ENCODE measurements at regions not wholly inside any gene's neighbourhood (a gene's known extent, or its start where the extent isn't known, plus 50 kb on each side); places are given as distances from the start of the nearest gene placed in this dataset.

DNA sequence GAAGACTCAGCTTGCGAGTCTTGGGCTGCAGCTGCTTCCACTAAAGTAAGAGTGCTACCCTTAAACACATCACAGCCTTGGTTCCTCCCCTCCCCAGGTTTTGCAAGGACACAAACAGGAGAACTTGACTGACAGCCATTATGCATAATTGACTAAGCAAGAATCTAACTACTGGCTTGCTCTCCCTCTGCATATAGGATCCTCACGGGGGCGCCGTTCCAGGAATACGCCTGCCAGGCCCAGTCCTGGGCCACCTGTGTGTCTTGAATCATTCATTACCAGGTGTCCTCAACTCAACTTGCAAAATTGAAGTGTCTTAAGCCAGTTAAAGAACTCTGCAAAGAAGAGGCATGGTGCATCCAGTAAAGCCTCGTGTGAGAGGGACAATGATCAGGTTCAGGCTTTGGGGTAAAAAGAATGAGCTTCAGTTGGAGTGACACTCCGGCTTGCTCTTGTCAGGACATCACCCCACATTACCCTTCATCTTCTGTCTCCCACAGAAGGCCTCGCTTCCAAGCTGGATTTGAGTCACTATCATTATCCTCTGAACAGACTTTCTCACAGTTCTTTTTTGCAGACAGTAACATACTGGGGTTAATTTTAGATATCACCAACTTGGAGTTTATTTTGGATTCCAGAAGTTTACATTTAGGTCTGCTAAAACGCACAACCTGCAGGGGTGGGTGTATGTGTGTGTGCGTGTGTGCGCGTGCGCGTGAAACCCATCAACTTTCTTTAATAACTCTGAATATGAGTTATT, 273.5 kb upstream of the HS3ST1 start:
- Mint-ChIP-seq H3K4me3 (no peak overlapping the region), H3K4me1 (ENCODE audit: low read depth in 2 of 2) (no peaks in the 10 kb centered on the region), H3K9me3 (no peaks in the 10 kb centered on the region), H3K36me3 (ENCODE audit: insufficient read depth) (no peaks in the 10 kb centered on the region), H3K27ac (no peak overlapping the region), H3K27me3 (no peaks in the 10 kb centered on the region)
- DNase-seq (no peak), ATAC-seq (replicated peaks) (no peak)

DNA sequence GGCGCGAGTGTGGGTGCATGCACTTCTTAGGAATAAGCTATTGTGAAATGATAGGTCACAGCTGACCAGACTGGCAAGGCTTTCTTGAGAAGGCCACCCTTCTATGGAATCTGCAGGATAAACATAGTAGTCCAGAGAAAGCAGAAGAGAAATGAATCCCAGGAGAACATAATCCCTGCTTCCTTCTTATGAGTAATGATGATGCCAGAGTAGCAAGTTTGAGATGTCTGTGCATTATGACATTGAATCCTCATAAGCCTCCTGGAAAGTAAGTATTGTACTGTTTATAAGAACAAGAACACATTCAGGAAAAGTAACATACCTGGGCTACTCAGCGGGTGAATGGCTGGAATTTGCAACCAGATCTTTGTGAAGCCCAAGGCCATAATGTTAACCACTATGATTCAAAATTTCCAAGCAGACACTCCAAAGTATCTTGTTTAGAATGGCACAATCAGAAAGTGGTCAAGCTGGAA, 272.1 kb upstream of the HS3ST1 start:
- DNase-seq (no peak), ATAC-seq (replicated peaks) (no peak)
- Mint-ChIP-seq H3K4me1 (ENCODE audit: low read depth in 2 of 2) (no peaks in the 10 kb centered on the region), H3K27ac (no peak overlapping the region), H3K27me3 (no peaks in the 10 kb centered on the region), H3K9me3 (no peaks in the 10 kb centered on the region), H3K4me3 (no peak overlapping the region), H3K36me3 (ENCODE audit: insufficient read depth) (no peaks in the 10 kb centered on the region)

DNA sequence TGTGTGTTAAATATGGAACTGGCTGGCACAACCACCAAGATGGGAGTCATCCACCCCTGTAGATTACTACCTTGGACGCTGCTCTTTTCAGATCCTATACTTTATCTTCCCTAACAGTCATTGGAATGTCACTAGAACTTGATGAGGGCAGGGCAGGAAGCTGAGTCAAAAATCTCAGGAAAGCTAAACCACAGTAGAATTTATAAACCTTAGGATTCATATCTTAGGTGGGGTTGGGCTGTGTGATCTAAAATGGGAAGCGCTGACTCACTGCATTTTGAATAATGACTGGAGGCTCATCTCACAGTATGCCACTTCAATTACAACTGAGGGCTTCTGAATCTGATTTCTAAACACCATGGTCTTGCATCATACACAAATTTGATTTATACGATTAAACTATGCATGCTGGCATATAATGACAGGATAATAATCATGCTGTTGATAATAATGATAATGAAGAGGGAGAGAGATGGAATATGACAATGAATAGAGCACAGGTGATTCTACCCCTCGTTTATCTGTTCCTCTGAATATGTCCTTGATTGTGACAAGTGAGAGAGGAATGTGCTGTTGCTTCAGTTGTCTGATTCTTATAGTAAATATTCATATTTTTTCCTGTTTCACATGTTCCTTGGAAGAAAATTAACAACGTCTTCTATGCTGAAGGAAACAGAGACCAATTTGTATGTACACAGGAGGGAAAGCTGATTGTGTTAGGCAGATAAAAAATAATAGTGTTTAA, 270.3 kb upstream of the HS3ST1 start:
- Mint-ChIP-seq H3K9me3 (peaks cover 0 to 1% of the 10 kb centered on the region in 2 donors), H3K4me1 (ENCODE audit: low read depth in 2 of 2) (no peaks in the 10 kb centered on the region), H3K27ac (no peak overlapping the region), H3K4me3 (no peak overlapping the region), H3K27me3 (no peaks in the 10 kb centered on the region), H3K36me3 (ENCODE audit: insufficient read depth) (no peaks in the 10 kb centered on the region)
- no peak for ATAC-seq (replicated peaks)
- no peak for DNase-seq

DNA sequence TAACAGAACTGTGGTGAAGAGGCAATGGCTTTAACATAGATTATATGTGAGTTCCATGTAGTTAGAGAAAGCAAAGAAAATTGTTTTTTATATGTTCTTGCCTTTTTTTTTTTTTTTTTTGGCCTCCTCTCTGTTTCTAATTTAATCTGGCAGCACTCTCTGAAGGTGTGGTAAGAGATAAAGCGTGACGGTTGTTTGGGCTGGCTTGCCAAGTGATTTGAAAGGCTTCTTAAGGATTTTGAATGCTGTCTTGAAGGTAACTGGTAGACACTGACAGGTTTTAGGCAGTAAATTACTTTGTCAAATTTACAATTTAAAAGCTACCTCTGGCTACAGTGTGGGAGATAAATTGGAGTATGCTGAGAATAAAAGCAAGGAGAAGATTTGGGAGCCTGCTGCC, 269.3 kb upstream of the HS3ST1 start:
- Mint-ChIP-seq H3K4me3 (no peak overlapping the region), H3K27ac (no peak overlapping the region), H3K9me3 (peaks cover 0 to 10% of the 10 kb centered on the region in 2 donors), H3K36me3 (ENCODE audit: insufficient read depth) (no peaks in the 10 kb centered on the region), H3K4me1 (ENCODE audit: low read depth in 2 of 2) (no peaks in the 10 kb centered on the region), H3K27me3 (no peaks in the 10 kb centered on the region)
- ATAC-seq (replicated peaks) = no peak
- DNase-seq = no peak

DNA sequence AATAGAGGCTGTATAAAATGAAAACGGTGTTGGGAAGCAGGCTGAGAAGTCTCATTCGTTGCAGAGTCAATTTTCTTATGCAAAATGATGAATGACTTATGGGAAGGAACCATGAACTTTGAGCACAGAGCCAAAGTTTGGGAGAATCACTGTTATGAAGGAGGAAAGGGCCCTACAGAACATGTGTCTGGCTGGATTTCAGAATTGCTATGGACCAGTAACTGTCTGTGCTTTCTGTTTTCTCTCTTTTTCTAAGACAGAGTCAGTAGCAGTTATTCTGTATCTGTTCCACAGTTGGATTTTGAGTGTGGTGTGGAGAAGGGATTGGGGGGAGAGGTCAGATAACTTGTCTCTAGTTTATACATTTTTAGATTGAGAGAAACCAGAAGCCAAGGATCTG, 265.0 kb upstream of the HS3ST1 start:
- ATAC-seq (replicated peaks) (no peak), DNase-seq (no peak)
- no peaks in the 10 kb centered on the region for H3K4me1 Mint-ChIP-seq (ENCODE audit: low read depth in 2 of 2)
- H3K4me3 Mint-ChIP-seq = no peak overlapping the region
- no peaks in the 10 kb centered on the region for H3K36me3 Mint-ChIP-seq (ENCODE audit: insufficient read depth)
- peaks cover 0 to 15% of the 10 kb centered on the region in 2 donors for H3K9me3 Mint-ChIP-seq
- no peaks in the 10 kb centered on the region for H3K27me3 Mint-ChIP-seq
- H3K27ac Mint-ChIP-seq = no peak overlapping the region

DNA sequence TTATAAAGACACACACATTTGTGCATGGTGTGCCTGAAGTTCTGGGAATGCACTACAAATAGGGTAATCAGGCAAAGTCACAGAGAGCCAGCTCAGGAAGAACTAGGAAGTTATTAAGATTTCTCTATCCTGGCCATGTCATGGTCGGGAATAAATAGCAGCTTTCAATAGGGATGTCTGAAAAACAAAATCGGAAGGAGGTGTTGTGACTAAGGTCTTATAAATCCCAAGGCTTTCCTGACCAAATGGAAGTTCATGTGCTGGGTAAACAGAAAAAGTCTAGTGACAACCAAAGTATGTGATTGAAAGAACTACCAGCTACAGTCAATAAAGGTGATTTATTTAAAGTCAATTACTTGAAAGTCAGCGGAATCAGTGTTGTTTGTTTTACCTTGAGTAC, 262.5 kb upstream of the HS3ST1 start:
- H3K9me3 Mint-ChIP-seq = peaks cover 0 to 15% of the 10 kb centered on the region in 2 donors
- no peak overlapping the region for H3K27ac Mint-ChIP-seq
- DNase-seq (no peak), ATAC-seq (replicated peaks) (no peak)
- no peaks in the 10 kb centered on the region for H3K36me3 Mint-ChIP-seq (ENCODE audit: insufficient read depth)
- no peaks in the 10 kb centered on the region for H3K4me1 Mint-ChIP-seq (ENCODE audit: low read depth in 2 of 2)
- H3K27me3 Mint-ChIP-seq = no peaks in the 10 kb centered on the region
- no peak overlapping the region for H3K4me3 Mint-ChIP-seq

DNA sequence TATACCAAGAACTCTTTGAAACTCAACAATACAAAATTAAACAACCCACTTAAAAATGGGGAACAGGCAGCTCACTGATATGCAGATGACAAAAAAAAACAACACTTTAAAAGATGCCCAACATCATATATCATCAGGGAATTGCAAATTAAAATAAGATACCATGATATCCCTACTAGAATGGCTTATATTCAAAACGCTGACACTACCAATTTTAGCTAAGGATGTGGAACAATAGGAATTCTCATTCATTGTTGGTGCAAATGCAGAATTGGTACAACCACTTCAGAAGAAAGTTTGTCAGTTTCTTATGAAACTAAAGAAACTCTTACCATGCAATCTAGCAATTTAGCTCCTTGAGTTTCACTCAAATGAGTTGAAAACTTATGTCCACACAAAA, 259.0 kb upstream of the HS3ST1 start:
- Mint-ChIP-seq H3K4me1 (ENCODE audit: low read depth in 2 of 2) (no peaks in the 10 kb centered on the region), H3K27me3 (peaks cover 6 to 26% of the 10 kb centered on the region in 2 donors), H3K27ac (no peak overlapping the region), H3K36me3 (ENCODE audit: insufficient read depth) (no peaks in the 10 kb centered on the region), H3K4me3 (no peak overlapping the region), H3K9me3 (peaks cover 2 to 3% of the 10 kb centered on the region in 2 donors)
- ATAC-seq (replicated peaks) (no peak), DNase-seq (no peak)

DNA sequence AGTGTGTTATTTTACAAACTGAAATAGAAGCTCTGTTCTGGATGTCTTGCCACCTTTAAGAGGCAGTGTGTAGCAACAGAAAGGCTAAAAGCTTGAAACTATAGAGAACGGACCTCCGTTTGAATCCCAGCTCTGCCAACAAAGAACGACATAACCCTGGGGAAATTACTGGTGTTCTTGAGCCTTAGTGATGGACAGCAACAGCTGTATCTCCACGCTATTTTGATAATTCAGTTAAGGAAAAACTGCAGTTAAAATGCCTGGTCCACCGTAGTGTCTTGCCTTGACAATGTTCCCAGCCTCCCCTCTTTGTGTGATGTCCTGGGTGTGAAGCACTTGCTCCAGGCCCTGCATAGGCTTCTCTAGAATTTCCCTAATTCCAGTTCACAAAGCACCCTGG, 256.8 kb upstream of the HS3ST1 start:
- Mint-ChIP-seq H3K36me3 (ENCODE audit: insufficient read depth) (no peaks in the 10 kb centered on the region), H3K27me3 (peaks cover 6 to 28% of the 10 kb centered on the region in 2 donors), H3K9me3 (peaks cover 0 to 4% of the 10 kb centered on the region in 2 donors), H3K4me1 (ENCODE audit: low read depth in 2 of 2) (no peaks in the 10 kb centered on the region), H3K27ac (no peak overlapping the region), H3K4me3 (no peak overlapping the region)
- no peak for DNase-seq
- no peak for ATAC-seq (replicated peaks)

DNA sequence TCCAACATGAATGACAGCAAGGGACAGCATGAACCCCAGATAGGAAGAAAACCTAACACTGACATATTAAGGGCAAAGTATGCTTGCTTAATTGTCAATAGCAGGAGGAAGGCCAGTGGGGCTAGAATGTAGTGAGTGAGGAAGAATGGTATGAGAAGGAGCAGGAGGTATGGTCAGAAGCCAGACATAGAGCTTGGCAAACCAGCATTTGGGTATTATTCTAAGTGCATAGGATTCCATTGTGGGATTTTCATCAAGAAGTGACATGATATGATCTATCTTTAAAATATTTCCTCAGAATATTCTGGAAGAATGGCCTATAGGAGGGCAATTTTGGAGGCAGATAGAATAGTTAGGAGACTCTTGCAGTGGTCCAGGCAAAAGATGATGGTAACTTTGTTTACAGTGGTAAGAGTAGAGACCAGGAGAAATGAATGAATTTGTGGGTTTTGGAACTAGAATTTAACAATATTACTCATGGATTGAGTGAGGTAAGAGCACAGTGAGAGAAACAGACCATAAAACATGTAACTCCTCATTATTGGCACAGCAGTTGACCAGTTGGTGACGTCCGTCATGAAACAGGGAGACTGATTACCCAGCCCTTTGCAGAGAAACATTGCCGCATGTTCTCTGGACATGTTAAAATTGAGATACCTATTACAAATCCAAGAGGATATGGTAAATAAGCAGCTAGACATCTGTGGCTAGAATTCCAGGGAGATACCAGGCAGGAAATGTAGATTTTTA, 246.5 kb upstream of the HS3ST1 start:
- Mint-ChIP-seq H3K4me3 (no peak overlapping the region), H3K27ac (no peak overlapping the region), H3K9me3 (no peaks in the 10 kb centered on the region), H3K27me3 (no peaks in the 10 kb centered on the region), H3K36me3 (ENCODE audit: insufficient read depth) (no peaks in the 10 kb centered on the region), H3K4me1 (ENCODE audit: low read depth in 2 of 2) (no peaks in the 10 kb centered on the region)
- ATAC-seq (replicated peaks) (no peak), DNase-seq (no peak)

DNA sequence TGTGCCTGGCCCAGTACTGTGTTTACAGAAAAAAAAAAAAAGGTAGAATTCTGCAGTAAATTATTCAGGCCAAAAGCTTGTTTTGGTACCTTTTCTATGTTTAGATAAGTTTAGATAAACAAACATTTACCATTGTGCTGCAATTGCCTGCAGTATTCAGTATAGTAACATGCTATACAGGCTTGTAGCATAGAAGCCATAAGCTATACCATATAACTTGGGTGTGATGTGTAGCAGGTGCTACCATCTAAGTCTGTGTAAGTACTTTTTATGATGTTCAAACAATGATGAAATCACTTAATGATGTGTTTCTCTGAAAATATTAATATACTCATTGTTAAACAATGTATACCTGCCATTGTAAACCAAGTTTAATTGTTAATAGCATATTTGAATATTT, 241.6 kb upstream of the HS3ST1 start:
- no peaks in the 10 kb centered on the region for H3K36me3 Mint-ChIP-seq (ENCODE audit: insufficient read depth)
- H3K4me3 Mint-ChIP-seq = no peak overlapping the region
- H3K4me1 Mint-ChIP-seq (ENCODE audit: low read depth in 2 of 2) = no peaks in the 10 kb centered on the region
- H3K27ac Mint-ChIP-seq = no peak overlapping the region
- H3K27me3 Mint-ChIP-seq = no peaks in the 10 kb centered on the region
- no peak for DNase-seq
- ATAC-seq (replicated peaks) = no peak
- H3K9me3 Mint-ChIP-seq = peaks cover 0 to 2% of the 10 kb centered on the region in 2 donors

DNA sequence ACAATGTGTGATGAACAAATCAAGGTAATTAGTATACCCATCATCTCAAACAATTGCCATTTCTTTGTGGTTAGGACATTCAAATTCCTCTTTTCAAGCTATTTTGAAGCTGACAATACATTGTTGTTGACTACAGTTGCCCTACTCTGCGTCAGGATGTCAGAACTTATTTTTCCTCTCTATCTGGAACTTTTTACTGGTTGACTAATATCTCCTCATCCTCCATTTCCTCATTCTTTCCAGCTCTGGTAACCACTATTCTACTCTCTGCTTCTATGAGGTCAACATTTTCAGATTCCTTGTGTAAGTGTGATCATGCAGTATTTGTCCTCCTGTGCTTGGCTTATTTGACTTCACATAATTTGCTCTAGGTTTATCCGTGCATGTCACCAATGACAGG, 240.5 kb upstream of the HS3ST1 start:
- ATAC-seq (replicated peaks) = no peak
- Mint-ChIP-seq H3K9me3 (peaks cover 0 to 2% of the 10 kb centered on the region in 2 donors), H3K36me3 (ENCODE audit: insufficient read depth) (no peaks in the 10 kb centered on the region), H3K27ac (no peak overlapping the region), H3K27me3 (no peaks in the 10 kb centered on the region), H3K4me3 (no peak overlapping the region), H3K4me1 (ENCODE audit: low read depth in 2 of 2) (no peaks in the 10 kb centered on the region)
- no peak for DNase-seq

DNA sequence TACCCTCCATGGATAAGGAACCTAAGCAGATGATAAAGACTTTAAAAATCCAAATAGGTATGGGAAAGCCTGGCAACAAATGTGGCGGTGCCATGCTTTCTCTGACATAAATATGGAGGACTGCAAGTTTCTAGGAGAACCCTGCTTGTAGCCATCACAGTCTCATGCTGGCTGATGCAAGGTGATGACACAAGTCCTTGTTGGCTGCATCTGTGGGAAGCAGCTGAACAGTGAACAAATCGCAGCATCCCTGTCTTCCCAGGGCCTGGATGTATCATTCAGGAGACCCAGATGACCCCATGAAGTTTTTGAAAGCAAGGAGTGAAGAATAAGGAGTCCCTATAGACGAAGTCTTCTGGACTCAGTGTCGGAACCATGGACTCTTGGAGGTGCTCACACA, 234.4 kb upstream of the HS3ST1 start:
- H3K4me3 Mint-ChIP-seq = no peak overlapping the region
- peaks cover 0 to 2% of the 10 kb centered on the region in 2 donors for H3K9me3 Mint-ChIP-seq
- no peaks in the 10 kb centered on the region for H3K27me3 Mint-ChIP-seq
- H3K4me1 Mint-ChIP-seq (ENCODE audit: low read depth in 2 of 2) = no peaks in the 10 kb centered on the region
- H3K36me3 Mint-ChIP-seq (ENCODE audit: insufficient read depth) = no peaks in the 10 kb centered on the region
- no peak overlapping the region for H3K27ac Mint-ChIP-seq
- DNase-seq (no peak), ATAC-seq (replicated peaks) (no peak)

DNA sequence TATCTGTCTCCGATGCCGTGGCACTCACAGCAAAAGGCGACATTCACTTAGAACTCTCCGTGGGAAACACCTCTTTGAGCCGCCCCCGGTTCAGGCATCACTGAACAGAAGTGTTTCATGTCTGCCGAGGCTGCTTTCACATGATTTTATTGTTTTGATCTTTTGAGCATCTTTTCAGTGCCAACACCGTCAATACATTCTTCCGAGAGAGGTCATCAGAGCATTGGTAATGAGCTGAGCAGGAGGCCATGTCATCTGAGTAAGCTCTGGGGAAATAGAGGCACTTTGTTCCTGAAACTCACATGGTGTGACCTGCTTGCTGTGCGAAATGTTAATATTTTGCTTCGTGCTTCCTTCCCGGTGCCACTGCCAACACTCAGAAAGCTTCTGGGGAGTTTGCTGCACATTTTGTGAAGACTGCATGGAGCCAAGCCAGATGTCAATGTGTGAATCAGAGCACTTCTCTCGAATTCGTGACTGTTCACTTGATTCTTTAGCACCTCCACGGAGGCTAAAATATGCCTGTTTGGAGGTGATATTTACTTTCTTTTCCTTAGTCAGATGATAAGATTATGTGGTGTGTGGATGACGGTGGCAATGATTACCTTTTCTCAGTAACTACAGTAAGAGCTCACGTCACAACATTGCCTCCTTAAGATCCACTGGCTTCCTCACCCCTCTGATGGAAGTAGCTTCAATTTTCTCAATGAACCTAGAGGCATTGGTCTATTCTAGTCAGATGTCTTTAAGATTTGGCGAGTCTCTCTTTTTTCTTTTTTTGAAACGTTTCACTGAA, 222.3 kb upstream of the HS3ST1 start:
- Mint-ChIP-seq H3K4me1 (ENCODE audit: low read depth in 2 of 2) (no peaks in the 10 kb centered on the region), H3K36me3 (ENCODE audit: insufficient read depth) (no peaks in the 10 kb centered on the region), H3K4me3 (no peak overlapping the region), H3K9me3 (peaks cover 0 to 6% of the 10 kb centered on the region in 2 donors), H3K27me3 (peaks cover 6 to 9% of the 10 kb centered on the region in 2 donors), H3K27ac (no peak overlapping the region)
- DNase-seq = no peak
- no peak for ATAC-seq (replicated peaks)
